ENCODE measurements at regions not wholly inside any gene's neighbourhood (a gene's known extent, or its start where the extent isn't known, plus 50 kb on each side); places are given as distances from the start of the nearest gene placed in this dataset.

GRCh38 chr11:122062763-122063162 is 53.3 kb downstream of the BLID start:
- DNase-seq, result no peak

- DNase-seq, result no peak
Observed at GRCh38 chr11:122059565-122059964, 56.5 kb downstream of the BLID start.

GRCh38 chr11:122050021-122050690 is 65.9 kb downstream of the BLID start:
- no peak for DNase-seq

GRCh38 chr11:122048401-122048800 is 67.6 kb downstream of the BLID start:
- no peak for DNase-seq

GRCh38 chr11:122046846-122047245 is 69.2 kb downstream of the BLID start:
- no peak for DNase-seq

GRCh38 chr11:122046438-122046837 is 69.6 kb downstream of the BLID start:
- no peak for DNase-seq

GRCh38 chr11:122045181-122045586 is 70.8 kb downstream of the BLID start:
- no peak for DNase-seq

- no peak for DNase-seq
Observed at GRCh38 chr11:122044086-122044485, 71.9 kb downstream of the BLID start.

- no peak for DNase-seq
Observed at GRCh38 chr11:122042981-122043380, 73.0 kb downstream of the BLID start.

GRCh38 chr11:122040464-122040863 is 75.6 kb downstream of the BLID start:
- DNase-seq, result no peak

- no peak for DNase-seq
Observed at GRCh38 chr11:122038543-122038942, 77.5 kb downstream of the BLID start.

- DNase-seq, result no peak
Observed at GRCh38 chr11:122037911-122038310, 78.1 kb downstream of the BLID start.

GRCh38 chr11:122036493-122036892 is 79.5 kb downstream of the BLID start:
- no peak for DNase-seq

- DNase-seq, result no peak
Observed at GRCh38 chr11:122036018-122036417, 80.0 kb downstream of the BLID start.

GRCh38 chr11:122033631-122034030 is 82.4 kb downstream of the BLID start:
- no peak for DNase-seq

GRCh38 chr11:122033193-122033592 is 82.8 kb downstream of the BLID start:
- DNase-seq, result no peak

GRCh38 chr11:122032317-122032716 is 83.7 kb downstream of the BLID start:
- no peak for DNase-seq

- no peak for DNase-seq
Observed at GRCh38 chr11:122031813-122032212, 84.2 kb downstream of the BLID start.

- DNase-seq, result no peak
Observed at GRCh38 chr11:122030286-122030685, 85.7 kb downstream of the BLID start.

- no peak for DNase-seq
Observed at GRCh38 chr11:122028545-122028944, 87.5 kb downstream of the BLID start.

GRCh38 chr11:122028036-122028435 is 88.0 kb downstream of the BLID start:
- no peak for DNase-seq

- DNase-seq, result no peak
Observed at GRCh38 chr11:122025757-122026156, 90.3 kb downstream of the BLID start.

GRCh38 chr11:122024278-122024677 is 91.7 kb downstream of the BLID start:
- DNase-seq, result no peak

GRCh38 chr11:122023614-122024250 is 92.3 kb downstream of the BLID start:
- DNase-seq, result no peak

GRCh38 chr11:122022646-122023045 is 93.4 kb downstream of the BLID start:
- no peak for DNase-seq

Measured in NCI-H446 treated with DMSO at 0.1 percent for 48 hours (cell line).